Uterus (tissue), 2 donors: ENCODE measurements at regions not wholly inside any gene's neighbourhood (a gene's known extent, or its start where the extent isn't known, plus 50 kb on each side); places are given as distances from the start of the nearest gene placed in this dataset.

Experiments
- CTCF ChIP-seq, 4 experiments: fragments of 200-600 bp in 2 of 4; fragments of 450-650 bp in 2 of 4; sonication (generic) in 2 of 4; IDR thresholded peaks; one replicate each; pipeline ENCODE4 v1.5.1; 2016 to 2019; ENCODE audit warnings: antibody characterized with exemption in 4 of 4, mild to moderate bottlenecking in 2 of 4, moderate library complexity in 1 of 4
- POLR2A ChIP-seq, 2 donors: fragments of 450-650 bp; IDR thresholded peaks; one replicate each; pipeline ENCODE4 v1.6.1; 2016; ENCODE audit warnings: antibody characterized with exemption in 2 of 2, mild to moderate bottlenecking in 1 of 2, moderate library complexity in 1 of 2

DNA sequence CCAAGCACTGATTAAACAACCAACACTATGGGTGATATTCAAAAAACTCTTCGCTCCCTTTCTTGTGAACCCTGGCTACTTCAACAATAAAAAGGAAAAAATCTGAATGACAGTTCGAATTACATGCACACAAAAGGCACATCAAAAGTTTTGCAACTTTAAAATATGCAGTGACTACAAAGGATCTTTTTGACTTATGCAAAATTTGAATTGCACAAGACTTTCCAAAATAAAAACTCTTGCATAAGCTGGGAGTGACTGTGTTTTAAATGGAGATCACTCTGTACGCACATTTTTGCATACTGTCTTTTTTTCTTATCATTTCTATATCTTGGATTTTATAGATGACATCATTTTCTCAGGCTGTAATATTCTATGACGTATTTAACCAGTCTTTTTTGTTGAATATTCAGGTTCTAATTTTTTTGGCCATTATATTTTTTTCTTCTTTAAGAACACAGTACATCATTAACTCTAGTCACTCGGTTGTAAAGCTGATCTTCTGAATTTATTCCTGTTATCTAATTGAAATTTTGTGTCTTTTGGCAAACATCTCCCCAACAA is 667.6 kb upstream of the TBX3 start:
- TF ChIP-seq CTCF (IDR thresholded peaks at IDR 0.05), result no peak
- no peak for TF ChIP-seq POLR2A (IDR thresholded peaks at IDR 0.05)
